Urinary bladder (tissue), 3 donors: ENCODE measurements at regions not wholly inside any gene's neighbourhood (a gene's known extent, or its start where the extent isn't known, plus 50 kb on each side); places are given as distances from the start of the nearest gene placed in this dataset.

Experiments
- DNase-seq: peaks from one replicate; pipeline ENCODE4 v3.0.0-alpha.2; 2015; ENCODE audit errors: extremely low spot score
- H3K27ac ChIP-seq: one replicate; pipeline ENCODE4 v1.5.1; 2013; ENCODE audit warnings: low read depth, mild to moderate bottlenecking, moderate library complexity
- H3K36me3 ChIP-seq: one replicate; pipeline ENCODE4 v1.6.1; 2013; ENCODE audit warnings: mild to moderate bottlenecking, moderate library complexity; ENCODE audit not compliant: insufficient read depth
- H3K4me1 ChIP-seq: one replicate; pipeline ENCODE4 v1.6.1; 2013; ENCODE audit warnings: mild to moderate bottlenecking, moderate library complexity; ENCODE audit not compliant: insufficient read depth
- H3K4me3 ChIP-seq: one replicate; pipeline ENCODE4 v1.5.1; 2013; ENCODE audit warnings: low read depth, low read length
- WGBS: extraction: QIAGEN DNeasy Blood & Tissue Kit; methylation state at CpG from one replicate; pipeline ENCODE4 v1.1.7; 2013; 5-methylcytosine and 5-hydroxymethylcytosine counted together
- donor health status: healthy with polysubstance abuse.
- donor health status: healthy.

GRCh38 chr13:30816736-30817135, 81.4 kb downstream of the ALOX5AP start:
- no peak for DNase-seq
- WGBS, result 69% methylated on average over 6 of the region's 6 CpGs

GRCh38 chr13:30818323-30818960, 83.1 kb downstream of the ALOX5AP start:
- no peak for DNase-seq
- Histone ChIP-seq H3K4me3 (no peak overlapping the region), H3K27ac (no peak overlapping the region), H3K36me3 (no peaks in the 10 kb centered on the region), H3K4me1 (no peaks in the 10 kb centered on the region)
- WGBS, result 84% methylated on average over 10 of the region's 10 CpGs

More at GRCh38 chr13:30816736-30817135, 81.4 kb downstream of the ALOX5AP start:
- no peaks in the 10 kb centered on the region for H3K36me3 ChIP-seq
- H3K27ac ChIP-seq, result no peak overlapping the region
- H3K4me1 ChIP-seq, result no peaks in the 10 kb centered on the region
- no peak overlapping the region for H3K4me3 ChIP-seq

- Histone ChIP-seq H3K4me1 (no peaks in the 10 kb centered on the region), H3K27ac (no peak overlapping the region), H3K36me3 (no peaks in the 10 kb centered on the region), H3K4me3 (no peak overlapping the region)
- 85% methylated on average over 7 of the region's 7 CpGs for WGBS
- DNase-seq, result no peak
These were observed 84.0 kb downstream of the ALOX5AP start for GRCh38 chr13:30819136-30819888.

- Histone ChIP-seq H3K27ac (no peak overlapping the region), H3K36me3 (no peaks in the 10 kb centered on the region), H3K4me1 (no peaks in the 10 kb centered on the region), H3K4me3 (no peak overlapping the region)
- WGBS, result 86% methylated on average over 2 of the region's 2 CpGs
- no peak for DNase-seq
These were observed 84.7 kb upstream of the MEDAG start for GRCh38 chr13:30821421-30821820.

GRCh38 chr13:30824651-30825050, 81.4 kb upstream of the MEDAG start:
- Histone ChIP-seq H3K4me1 (no peaks in the 10 kb centered on the region), H3K36me3 (no peaks in the 10 kb centered on the region), H3K4me3 (no peak overlapping the region), H3K27ac (no peak overlapping the region)
- 48% methylated on average over 10 of the region's 10 CpGs for WGBS
- DNase-seq, result no peak

GRCh38 chr13:30826911-30827577, 79.0 kb upstream of the MEDAG start:
- H3K36me3 ChIP-seq, result no peaks in the 10 kb centered on the region
- no peak overlapping the region for H3K4me3 ChIP-seq
- WGBS, result 97% methylated on average over 15 of the region's 15 CpGs
- H3K27ac ChIP-seq, result no peak overlapping the region
- H3K4me1 ChIP-seq, result no peaks in the 10 kb centered on the region
- DNase-seq, result no peak

GRCh38 chr13:30827578-30827925, 78.5 kb upstream of the MEDAG start:
- H3K4me1 ChIP-seq, result no peaks in the 10 kb centered on the region
- DNase-seq, result no peak
- WGBS, result 97% methylated on average over 3 of the region's 3 CpGs
- H3K27ac ChIP-seq, result no peak overlapping the region
- no peaks in the 10 kb centered on the region for H3K36me3 ChIP-seq
- no peak overlapping the region for H3K4me3 ChIP-seq

GRCh38 chr13:30829145-30829832, 76.8 kb upstream of the MEDAG start:
- Histone ChIP-seq H3K36me3 (no peaks in the 10 kb centered on the region), H3K27ac (no peak overlapping the region), H3K4me1 (no peaks in the 10 kb centered on the region), H3K4me3 (no peak overlapping the region)
- DNase-seq, result no peak
- WGBS, result 82% methylated on average over 2 of the region's 2 CpGs

- WGBS, result 88% methylated on average over 10 of the region's 10 CpGs
These were observed 76.0 kb upstream of the MEDAG start for GRCh38 chr13:30829833-30830637.

GRCh38 chr13:30830638-30830965, 75.5 kb upstream of the MEDAG start:
- no peaks in the 10 kb centered on the region for H3K4me1 ChIP-seq
- WGBS, result 98% methylated on average over 1 of the region's 1 CpG
- H3K36me3 ChIP-seq, result no peaks in the 10 kb centered on the region
- no peak overlapping the region for H3K27ac ChIP-seq
- DNase-seq, result no peak
- H3K4me3 ChIP-seq, result no peak overlapping the region

More at GRCh38 chr13:30829833-30830637, 76.0 kb upstream of the MEDAG start:
- no peak for DNase-seq
- no peak overlapping the region for H3K4me3 ChIP-seq
- no peaks in the 10 kb centered on the region for H3K4me1 ChIP-seq
- no peaks in the 10 kb centered on the region for H3K36me3 ChIP-seq
- no peak overlapping the region for H3K27ac ChIP-seq

GRCh38 chr13:30831515-30831914, 74.6 kb upstream of the MEDAG start:
- no peaks in the 10 kb centered on the region for H3K4me1 ChIP-seq
- WGBS, result 95% methylated on average over 4 of the region's 4 CpGs
- no peak for DNase-seq
- H3K4me3 ChIP-seq, result no peak overlapping the region
- no peaks in the 10 kb centered on the region for H3K36me3 ChIP-seq
- no peak overlapping the region for H3K27ac ChIP-seq

GRCh38 chr13:30832377-30832776, 73.7 kb upstream of the MEDAG start:
- Histone ChIP-seq H3K4me1 (no peaks in the 10 kb centered on the region), H3K4me3 (no peak overlapping the region), H3K36me3 (no peaks in the 10 kb centered on the region), H3K27ac (no peak overlapping the region)
- WGBS, result 94% methylated on average over 4 of the region's 4 CpGs
- no peak for DNase-seq

- peak; percentile 60 for DNase-seq
- no peak overlapping the region for H3K27ac ChIP-seq
- 43% methylated on average over 18 of the region's 18 CpGs for WGBS
- no peaks in the 10 kb centered on the region for H3K36me3 ChIP-seq
- no peaks in the 10 kb centered on the region for H3K4me1 ChIP-seq
- H3K4me3 ChIP-seq, result no peak overlapping the region
These were observed 73.2 kb upstream of the MEDAG start for GRCh38 chr13:30832845-30833332.
